GM12878 (cell line): ENCODE measurements at regions not wholly inside any gene's neighbourhood (a gene's known extent, or its start where the extent isn't known, plus 50 kb on each side); places are given as distances from the start of the nearest gene placed in this dataset.

Source experiments
- ATAC-seq: fragments of 200-7000 bp; cut with Tn5 transposase; 3 replicates; pipeline ENCODE4 v1.9.1; 2020; ENCODE audit warnings: mild to moderate bottlenecking, moderate library complexity
- BruUV-seq: library from RNA; stranded (reverse); fragments of 400-500 nt; replicated peaks from 2 replicates; lab custom pipeline; 2021; lab: Mats Ljungman, UMichigan
- CTCF ChIA-PET: fragments of 300-600 bp; sonication (Branson Sonifier 250); formaldehyde crosslinking; extraction: SDS; loops from one replicate; lab custom pipeline; 2021; ENCODE audit warnings: inconsistent platforms; lab: Yijun Ruan, JAX
- POLR2A ChIA-PET: fragments of 350-600 bp; formaldehyde crosslinking; extraction: SDS; loops from one replicate; lab custom pipeline; 2021; ENCODE audit warnings: inconsistent platforms; lab: Charles Lee
- RAD21 ChIA-PET: fragments of 300-600 bp; sonication (Branson Sonifier 250); formaldehyde crosslinking; loops from one replicate; lab custom pipeline; 2023; ENCODE audit warnings: antibody characterized with exemption; ENCODE audit not compliant: unreplicated experiment; lab: Charles Lee
- SMC1A ChIA-PET: fragments of 300-600 bp; sonication (Branson Sonifier 250); formaldehyde crosslinking; loops from one replicate; lab custom pipeline; 2023; ENCODE audit not compliant: unreplicated experiment, uncharacterized antibody; lab: Charles Lee
- DNase-seq: peaks from one replicate; pipeline ENCODE4 v3.0.0-alpha.2; 2011; ENCODE audit warnings: low read depth, low spot score
- FAIRE-seq: peaks from 3 replicates; lab custom pipeline; 2011; peaks lifted over from hg19 to GRCh38; lab: Jason Lieb, UNC
- H2AFZ ChIP-seq: 2 replicates; pipeline ENCODE4 v1.6.0; 2011; ENCODE audit warnings: low read depth, low read length, control low read depth; ENCODE audit not compliant: control insufficient read depth
- H3K27ac ChIP-seq: 2 replicates; pipeline ENCODE4 v1.5.1; 2011; ENCODE audit warnings: control low read depth; ENCODE audit not compliant: control insufficient read depth, insufficient read depth
- H3K27me3 ChIP-seq, 2 experiments: replicated peaks in 1 of 2; 2 replicates each; pipeline versions ENCODE4 v1.6.0 to v1.6.1; 2011; ENCODE audit warnings: low read length in 1 of 2; ENCODE audit not compliant: control insufficient read depth in 2 of 2, insufficient read depth in 2 of 2
- H3K36me3 ChIP-seq, 2 experiments: 2 replicates each; pipeline ENCODE4 v1.5.1; 2011; ENCODE audit warnings: low read length in 1 of 2; ENCODE audit not compliant: control insufficient read depth in 2 of 2, insufficient read depth in 2 of 2
- H3K4me1 ChIP-seq: 2 replicates; pipeline ENCODE4 v1.6.1; 2011; ENCODE audit warnings: mild to moderate bottlenecking, low read length, moderate library complexity, mixed read lengths; ENCODE audit not compliant: control insufficient read depth, insufficient read depth
- H3K4me2 ChIP-seq: 2 replicates; pipeline ENCODE4 v1.6.0; 2011; ENCODE audit warnings: control low read depth; ENCODE audit not compliant: control insufficient read depth, insufficient read depth
- H3K4me3 ChIP-seq: fragments of 200-600 bp; sonication (generic); 2 replicates; pipeline ENCODE4 v1.5.1; 2016
- H3K79me2 ChIP-seq: 2 replicates; pipeline ENCODE4 v1.6.0; 2011; ENCODE audit warnings: low read length; ENCODE audit not compliant: control insufficient read depth, insufficient read depth
- H3K9ac ChIP-seq: 2 replicates; pipeline ENCODE4 v1.8.0; 2011; ENCODE audit warnings: low read length, control low read depth, mixed read lengths; ENCODE audit not compliant: control insufficient read depth, insufficient read depth
- H3K9me3 ChIP-seq: replicated peaks from 3 replicates; pipeline ENCODE4 v1.5.1; 2011; ENCODE audit warnings: mild to moderate bottlenecking, low read length; ENCODE audit not compliant: control insufficient read depth, insufficient read depth
- H4K20me1 ChIP-seq: 2 replicates; pipeline ENCODE4 v1.6.0; 2011; ENCODE audit not compliant: control insufficient read depth, insufficient read depth
- CREB1 ChIP-seq: IDR thresholded peaks from 2 replicates; pipeline ENCODE4 v1.6.1; 2012; ENCODE audit warnings: low read depth, mild to moderate bottlenecking, inconsistent platforms
- IKZF1 ChIP-seq: fragments of 450-650 bp; conservative IDR thresholded peaks from 2 replicates; pipeline ENCODE4 v1.6.1; 2017; ENCODE audit warnings: antibody characterized with exemption, mild to moderate bottlenecking
- IKZF2 ChIP-seq, 2 experiments: fragments of 450-650 bp; IDR thresholded peaks; 2 replicates each; pipeline ENCODE4 v1.6.1; 2017; ENCODE audit warnings: mild to moderate bottlenecking in 2 of 2, moderate library complexity in 2 of 2
- POLR2A ChIP-seq: IDR thresholded peaks from 2 replicates; pipeline ENCODE4 v1.6.1; 2011; ENCODE audit warnings: low read depth, mild to moderate bottlenecking, low read length
- POLR2AphosphoS5 ChIP-seq: IDR thresholded peaks from 2 replicates; pipeline ENCODE4 v1.6.1; 2011; ENCODE audit warnings: mild to moderate bottlenecking, low read length, inconsistent platforms
- SPI1 ChIP-seq: IDR thresholded peaks from 2 replicates; pipeline ENCODE4 v1.6.1; 2011; ENCODE audit warnings: low read depth, mild to moderate bottlenecking, low read length, moderate library complexity, borderline replicate concordance; ENCODE audit not compliant: insufficient read depth
- ZBED1 ChIP-seq: IDR thresholded peaks from 2 replicates; pipeline ENCODE4 v1.6.1; 2016; ENCODE audit warnings: borderline replicate concordance
- ZNF274 ChIP-seq: IDR thresholded peaks from one replicate; pipeline ENCODE4 v1.8.0; 2011; ENCODE audit not compliant: insufficient read length, insufficient read depth
- WGBS: methylation state at CpG from one replicate; pipeline ENCODE4 v1.1.6; 2016; ENCODE audit warnings: low lambda C conversion rate; ENCODE audit not compliant: insufficient replicate concordance, insufficient coverage; ENCODE audit errors: missing lambda C conversion rate; 5-methylcytosine and 5-hydroxymethylcytosine counted together
- in situ Hi-C: fragments of 300-500 bp; cut with MboI; formaldehyde crosslinking; loops from 9 replicates; pipeline ENCODE4 v1.14.3; 2018; ENCODE audit warnings: mixed read lengths
- intact Hi-C: fragments of 100-400 bp; cut with micrococcal nuclease; formaldehyde crosslinking; loops from one replicate; pipeline ENCODE4 v1.14.2; 2022; ENCODE audit not compliant: unreplicated experiment
- TF ChIP-seq, protein P1 (sequence below): fragments of 450-650 bp; IDR thresholded peaks from 2 replicates; pipeline ENCODE4 v1.6.1; 2017; ENCODE audit warnings: mild to moderate bottlenecking, moderate library complexity

GRCh38 chr2:48218169-48218568, 96.3 kb upstream of the FOXN2 start:
- Histone ChIP-seq H3K9me3 (no peaks in the 10 kb centered on the region), H4K20me1 (no peaks in the 10 kb centered on the region), H3K27me3 (no peaks in the 10 kb centered on the region), H3K4me2 (no peak overlapping the region), H3K4me1 (peaks cover 12% of the 10 kb centered on the region), H3K4me3 (no peak overlapping the region), H2AFZ (no peak overlapping the region), H3K79me2 (no peaks in the 10 kb centered on the region), H3K9ac (no peak overlapping the region), H3K36me3 (no peaks in the 10 kb centered on the region), H3K27ac (no peak overlapping the region)
- intact Hi-C loops: no loop called here
- ChIA-PET SMC1A (no interaction called here), RAD21 (no interaction called here), POLR2A (no interaction called here), CTCF (interaction anchor here (0.8 kb wide), 1 partner anchor 11 kb away, joined by 3 read pairs; no protein-coding TSS in a partner anchor)
- in situ Hi-C loops: no loop called here
- ATAC-seq: no peak
- no peak for DNase-seq
- WGBS: 75% methylated on average over 2 of the region's 2 CpGs
- no peak for TF ChIP-seq ZNF274
- no TSS peak for BruUV-seq
- no peak for FAIRE-seq

- CTCF ChIA-PET: interaction anchor here (0.9 kb wide), 1 partner anchor 14 kb away, joined by 5 read pairs; no protein-coding TSS in a partner anchor
- RAD21 ChIA-PET: no interaction called here
- H3K27ac ChIP-seq: no peak overlapping the region
- TF ChIP-seq, protein P1, sequence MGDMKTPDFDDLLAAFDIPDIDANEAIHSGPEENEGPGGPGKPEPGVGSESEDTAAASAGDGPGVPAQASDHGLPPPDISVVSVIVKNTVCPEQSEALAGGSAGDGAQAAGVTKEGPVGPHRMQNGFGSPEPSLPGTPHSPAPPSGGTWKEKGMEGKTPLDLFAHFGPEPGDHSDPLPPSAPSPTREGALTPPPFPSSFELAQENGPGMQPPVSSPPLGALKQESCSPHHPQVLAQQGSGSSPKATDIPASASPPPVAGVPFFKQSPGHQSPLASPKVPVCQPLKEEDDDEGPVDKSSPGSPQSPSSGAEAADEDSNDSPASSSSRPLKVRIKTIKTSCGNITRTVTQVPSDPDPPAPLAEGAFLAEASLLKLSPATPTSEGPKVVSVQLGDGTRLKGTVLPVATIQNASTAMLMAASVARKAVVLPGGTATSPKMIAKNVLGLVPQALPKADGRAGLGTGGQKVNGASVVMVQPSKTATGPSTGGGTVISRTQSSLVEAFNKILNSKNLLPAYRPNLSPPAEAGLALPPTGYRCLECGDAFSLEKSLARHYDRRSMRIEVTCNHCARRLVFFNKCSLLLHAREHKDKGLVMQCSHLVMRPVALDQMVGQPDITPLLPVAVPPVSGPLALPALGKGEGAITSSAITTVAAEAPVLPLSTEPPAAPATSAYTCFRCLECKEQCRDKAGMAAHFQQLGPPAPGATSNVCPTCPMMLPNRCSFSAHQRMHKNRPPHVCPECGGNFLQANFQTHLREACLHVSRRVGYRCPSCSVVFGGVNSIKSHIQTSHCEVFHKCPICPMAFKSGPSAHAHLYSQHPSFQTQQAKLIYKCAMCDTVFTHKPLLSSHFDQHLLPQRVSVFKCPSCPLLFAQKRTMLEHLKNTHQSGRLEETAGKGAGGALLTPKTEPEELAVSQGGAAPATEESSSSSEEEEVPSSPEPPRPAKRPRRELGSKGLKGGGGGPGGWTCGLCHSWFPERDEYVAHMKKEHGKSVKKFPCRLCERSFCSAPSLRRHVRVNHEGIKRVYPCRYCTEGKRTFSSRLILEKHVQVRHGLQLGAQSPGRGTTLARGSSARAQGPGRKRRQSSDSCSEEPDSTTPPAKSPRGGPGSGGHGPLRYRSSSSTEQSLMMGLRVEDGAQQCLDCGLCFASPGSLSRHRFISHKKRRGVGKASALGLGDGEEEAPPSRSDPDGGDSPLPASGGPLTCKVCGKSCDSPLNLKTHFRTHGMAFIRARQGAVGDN: no peak
- no peak for TF ChIP-seq POLR2AphosphoS5
- TF ChIP-seq ZBED1: no peak
- no peak for TF ChIP-seq CREB1
- no peak for TF ChIP-seq IKZF2 (IDR thresholded peaks at IDR 0.05)
- TF ChIP-seq POLR2A: no peak
- no peak for TF ChIP-seq IKZF1
- TF ChIP-seq SPI1: no peak
- BruUV-seq: no TSS peak
- H3K36me3 ChIP-seq: no peaks in the 10 kb centered on the region
- SMC1A ChIA-PET: no interaction called here
- FAIRE-seq (no peak), ATAC-seq (no peak), DNase-seq (no peak)
- H4K20me1 ChIP-seq: no peaks in the 10 kb centered on the region
- peaks cover 12% of the 10 kb centered on the region for H3K4me1 ChIP-seq
- WGBS: 59% methylated on average over 3 of the region's 3 CpGs
- in situ Hi-C loops: no loop called here
- no peak overlapping the region for H3K9ac ChIP-seq
- H3K9me3 ChIP-seq: no peaks in the 10 kb centered on the region; the same call in 2 of the 3 replicates
- no peaks in the 10 kb centered on the region for H3K79me2 ChIP-seq
- no peak overlapping the region for H3K4me3 ChIP-seq
- intact Hi-C loops: no loop called here
- H3K4me2 ChIP-seq: no peak overlapping the region
- H3K27me3 ChIP-seq: no peaks in the 10 kb centered on the region
- POLR2A ChIA-PET: no interaction called here
- H2AFZ ChIP-seq: no peak overlapping the region
Observed at GRCh38 chr2:48219234-48219554, 95.3 kb upstream of the FOXN2 start.
